ENCODE measurements at regions not wholly inside any gene's neighbourhood (a gene's known extent, or its start where the extent isn't known, plus 50 kb on each side); places are given as distances from the start of the nearest gene placed in this dataset.
A peak's percentile ranks its signal among the peaks of the same experiment; 100 is the strongest.

- H3K4me2 ChIP-seq: no peak overlapping the region
- no peaks in the 10 kb centered on the region for H3K79me2 ChIP-seq (ENCODE audit: insufficient read depth)
- 50% methylated on average over 12 of the region's 13 CpGs for WGBS (ENCODE audit: low lambda C conversion rate)
- H3K9me2 ChIP-seq: no peaks in the 10 kb centered on the region
- ChIA-PET CTCF (no interaction called here), POLR2A (no interaction called here)
- no peaks in the 10 kb centered on the region for H4K20me1 ChIP-seq (ENCODE audit: insufficient read depth)
- H3K9ac ChIP-seq: no peak overlapping the region
- no peak for TF ChIP-seq POLR2AphosphoS5 (IDR thresholded peaks at IDR 0.05; ENCODE audit: low read depth, low read length)
- no peak for TF ChIP-seq MEF2A (IDR thresholded peaks at IDR 0.05; ENCODE audit: borderline replicate concordance, low read depth)
- TF ChIP-seq NFIC (IDR thresholded peaks at IDR 0.05; ENCODE audit: borderline replicate concordance): no peak
- no peak for TF ChIP-seq YY1 (IDR thresholded peaks at IDR 0.05; ENCODE audit: low read depth)
- no peak for TF ChIP-seq EP300 (IDR thresholded peaks at IDR 0.05; ENCODE audit: borderline replicate concordance in 1 of 2, low read depth in 1 of 2, low read length in 1 of 2)
- TF ChIP-seq RAD21 (IDR thresholded peaks at IDR 0.05; ENCODE audit: low read length): no peak
- TF ChIP-seq TAF1 (IDR thresholded peaks at IDR 0.05; ENCODE audit: borderline replicate concordance, low read depth, low read length): no peak
- no peak for TF ChIP-seq SIN3A (IDR thresholded peaks at IDR 0.05; ENCODE audit: borderline replicate concordance, low read depth, low read length)
- no peak for TF ChIP-seq FOSL2 (IDR thresholded peaks at IDR 0.05; ENCODE audit: borderline replicate concordance, low read depth)
- no peak for TF ChIP-seq TCF12 (IDR thresholded peaks at IDR 0.05)
- no peak for TF ChIP-seq MXI1 (IDR thresholded peaks at IDR 0.05; ENCODE audit: low read depth, low read length)
- no peak for TF ChIP-seq RCOR1 (IDR thresholded peaks at IDR 0.05; ENCODE audit: low read length)
- no peak for TF ChIP-seq GABPA (IDR thresholded peaks at IDR 0.05; ENCODE audit: low read depth)
- TF ChIP-seq RFX5 (IDR thresholded peaks at IDR 0.05; ENCODE audit: low read length): no peak
- no peaks in the 10 kb centered on the region for H3F3A ChIP-seq (replicated peaks; ENCODE audit: insufficient read depth)
- H3K27me3 ChIP-seq (ENCODE audit: insufficient read depth): no peaks in the 10 kb centered on the region
- H3K4me3 ChIP-seq (ENCODE audit: low read depth in 2 of 2, low read length in 1 of 2): no peak overlapping the region
- H3K36me3 ChIP-seq (replicated peaks in 1 of 2; ENCODE audit: control insufficient read depth in 1 of 2, insufficient read depth in 2 of 2, low read length in 1 of 2): no peaks in the 10 kb centered on the region
- DNase-seq: no peak
- H3K27ac ChIP-seq (ENCODE audit: low read depth in 2 of 2, low read length in 1 of 2): no peak overlapping the region
- no peaks in the 10 kb centered on the region for H3K9me3 ChIP-seq
- no peak overlapping the region for H2AFZ ChIP-seq (ENCODE audit: low read depth)
- peaks cover 0 to 16% of the 10 kb centered on the region in 2 experiments; a peak in 2 of 4 replicates for H3K4me1 ChIP-seq (ENCODE audit: control insufficient read depth in 1 of 2, insufficient read depth in 2 of 2, low read depth in 1 of 2, low read length in 1 of 2)
Observed at GRCh38 chr14:31944256-31945073, 132.6 kb upstream of the ARHGAP5 start.

DNA sequence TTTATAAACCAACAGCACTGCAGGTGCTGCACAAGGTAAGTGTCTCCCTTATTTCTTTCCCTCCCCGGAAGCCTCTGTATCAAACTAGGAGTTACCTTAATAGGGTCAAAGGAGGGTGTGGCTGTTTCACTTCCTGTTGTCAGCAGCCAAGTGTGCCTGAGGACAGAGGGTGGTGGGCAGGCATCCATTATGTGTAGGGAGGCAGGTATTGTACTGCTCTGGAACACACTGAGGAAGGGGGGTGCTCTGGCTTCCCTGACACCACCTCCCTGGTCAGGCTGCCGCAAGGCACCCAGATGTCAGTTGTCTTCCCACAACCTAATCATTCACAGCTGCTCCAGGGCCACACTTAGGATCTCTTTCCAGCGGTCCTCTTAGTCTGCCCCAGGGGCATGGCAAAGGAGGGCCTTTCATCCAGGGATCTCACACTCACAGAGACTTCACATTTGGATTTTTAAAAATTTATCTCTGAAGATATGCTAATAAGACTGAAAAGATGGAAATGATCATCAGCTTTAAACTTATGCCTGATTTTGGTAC is 132.0 kb upstream of the ARHGAP5 start:
- H3K27ac ChIP-seq (ENCODE audit: low read depth in 2 of 2, low read length in 1 of 2): no peak overlapping the region
- H3K4me3 ChIP-seq (ENCODE audit: low read depth in 2 of 2, low read length in 1 of 2): no peak overlapping the region
- H2AFZ ChIP-seq (ENCODE audit: low read depth): no peak overlapping the region
- no peaks in the 10 kb centered on the region for H3K27me3 ChIP-seq (ENCODE audit: insufficient read depth)
- H3K9me2 ChIP-seq: no peaks in the 10 kb centered on the region
- H3F3A ChIP-seq (replicated peaks; ENCODE audit: insufficient read depth): no peaks in the 10 kb centered on the region
- H3K79me2 ChIP-seq (ENCODE audit: insufficient read depth): no peaks in the 10 kb centered on the region
- H3K4me1 ChIP-seq (ENCODE audit: control insufficient read depth in 1 of 2, insufficient read depth in 2 of 2, low read depth in 1 of 2, low read length in 1 of 2): peaks cover 0 to 16% of the 10 kb centered on the region in 2 experiments; a peak in 2 of 4 replicates
- no peaks in the 10 kb centered on the region for H4K20me1 ChIP-seq (ENCODE audit: insufficient read depth)
- no peak overlapping the region for H3K9ac ChIP-seq
- peak in 1 of 2 experiments; percentile 19; a peak in 1 of 4 replicates for TF ChIP-seq EP300 (IDR thresholded peaks at IDR 0.05; ENCODE audit: borderline replicate concordance in 1 of 2, low read depth in 1 of 2, low read length in 1 of 2)
- TF ChIP-seq MXI1 (IDR thresholded peaks at IDR 0.05; ENCODE audit: low read depth, low read length): no peak
- no peak overlapping the region for H3K4me2 ChIP-seq
- ChIA-PET POLR2A (no interaction called here), CTCF (no interaction called here)
- no peaks in the 10 kb centered on the region for H3K9me3 ChIP-seq
- no peaks in the 10 kb centered on the region for H3K36me3 ChIP-seq (replicated peaks in 1 of 2; ENCODE audit: control insufficient read depth in 1 of 2, insufficient read depth in 2 of 2, low read length in 1 of 2)
- peak; percentile 70 for DNase-seq
- WGBS (ENCODE audit: low lambda C conversion rate): 86% methylated on average over 3 of the region's 3 CpGs
